Keratinocyte (primary cell): ENCODE measurements at regions not wholly inside any gene's neighbourhood (a gene's known extent, or its start where the extent isn't known, plus 50 kb on each side); places are given as distances from the start of the nearest gene placed in this dataset.

Experiments
- DNase-seq: peaks from one replicate; pipeline ENCODE4 v3.0.0-alpha.2; 2011; ENCODE audit warnings: low read depth, missing footprints, low spot score
- FAIRE-seq: peaks from 2 replicates; lab custom pipeline; 2011; peaks lifted over from hg19 to GRCh38; lab: Jason Lieb, UNC
- H2AFZ ChIP-seq: 2 replicates; pipeline ENCODE4 v1.6.0; 2012; ENCODE audit warnings: low read length, control low read depth, inconsistent platforms; ENCODE audit not compliant: control insufficient read depth
- H3K27ac ChIP-seq: 2 replicates; pipeline ENCODE4 v1.5.1; 2011; ENCODE audit warnings: low read length; ENCODE audit not compliant: control insufficient read depth, insufficient read depth
- H3K27me3 ChIP-seq: 3 replicates; pipeline ENCODE4 v1.6.0; 2011; ENCODE audit warnings: low read length; ENCODE audit not compliant: control insufficient read depth, insufficient read depth; ENCODE audit errors: extremely low read depth
- H3K36me3 ChIP-seq, 2 experiments: 2 replicates in 1 of 2; 3 replicates in 1 of 2; pipeline ENCODE4 v1.5.1; 2011; ENCODE audit warnings: low read length in 2 of 2, mild to moderate bottlenecking in 1 of 2; ENCODE audit not compliant: control insufficient read depth in 2 of 2, insufficient read depth in 2 of 2; ENCODE audit errors: extremely low read depth in 1 of 2
- H3K4me1 ChIP-seq: 3 replicates; pipeline ENCODE4 v1.5.1; 2011; ENCODE audit warnings: low read length; ENCODE audit not compliant: control insufficient read depth, insufficient read depth; ENCODE audit errors: extremely low read depth
- H3K4me2 ChIP-seq: 3 replicates; pipeline ENCODE4 v1.6.0; 2011; ENCODE audit warnings: low read depth, low read length; ENCODE audit not compliant: control insufficient read depth, insufficient read depth; ENCODE audit errors: extremely low read depth
- H3K4me3 ChIP-seq, 3 experiments: fragments of 200-600 bp in 1 of 3; sonication (generic) in 1 of 3; 2 replicates in 2 of 3; 3 replicates in 1 of 3; pipeline ENCODE4 v1.5.1; 2011 to 2016; ENCODE audit warnings: low read length in 3 of 3, mild to moderate bottlenecking in 3 of 3, control low read depth in 2 of 3, inconsistent platforms in 1 of 3, low read depth in 1 of 3, mixed read lengths in 1 of 3, mixed run types in 1 of 3, moderate library complexity in 1 of 3; ENCODE audit not compliant: control insufficient read depth in 2 of 3, insufficient read depth in 2 of 3; ENCODE audit errors: extremely low read depth in 1 of 3
- H3K79me2 ChIP-seq: 2 replicates; pipeline ENCODE4 v1.6.0; 2012; ENCODE audit warnings: low read length; ENCODE audit not compliant: control insufficient read depth, insufficient read depth
- H3K9ac ChIP-seq: 3 replicates; pipeline ENCODE4 v1.6.0; 2011; ENCODE audit warnings: low read length; ENCODE audit not compliant: control insufficient read depth, insufficient read depth; ENCODE audit errors: extremely low read depth
- H3K9me1 ChIP-seq: 3 replicates; pipeline ENCODE4 v1.6.0; 2011; ENCODE audit warnings: low read length; ENCODE audit not compliant: control insufficient read depth, insufficient read depth; ENCODE audit errors: extremely low read depth
- H3K9me3 ChIP-seq: 2 replicates; pipeline ENCODE4 v1.5.1; 2012; ENCODE audit warnings: low read depth, low read length; ENCODE audit not compliant: control insufficient read depth
- H4K20me1 ChIP-seq: 3 replicates; pipeline ENCODE4 v1.6.0; 2011; ENCODE audit warnings: low read length; ENCODE audit not compliant: control insufficient read depth, insufficient read depth; ENCODE audit errors: extremely low read depth
- EZH2 ChIP-seq: IDR thresholded peaks from one replicate; pipeline ENCODE4 v1.6.1; 2012; ENCODE audit warnings: inconsistent platforms, mild to moderate bottlenecking, low read length, moderate library complexity
- dilution Hi-C: fragments of 300-500 bp; cut with MboI; formaldehyde crosslinking; loops from one replicate; pipeline ENCODE4 v1.7.0; 2020; ENCODE audit warnings: low sequenced_read_pairs; ENCODE audit not compliant: extremely low pct_ligation_motif_present
- TF ChIP-seq, protein P1 (sequence below), 3 experiments: IDR thresholded peaks in 1 of 3; conservative IDR thresholded peaks in 1 of 3; optimal IDR thresholded peaks in 1 of 3; 2 replicates in 2 of 3; 3 replicates in 1 of 3; pipeline versions ENCODE3 to v1.5.1; 2011; ENCODE audit warnings: low read length in 3 of 3, mild to moderate bottlenecking in 3 of 3, moderate library complexity in 2 of 3, control low read depth in 1 of 3, inconsistent platforms in 1 of 3; ENCODE audit not compliant: insufficient read depth in 2 of 3; ENCODE audit errors: extremely low read depth in 1 of 3

DNA sequence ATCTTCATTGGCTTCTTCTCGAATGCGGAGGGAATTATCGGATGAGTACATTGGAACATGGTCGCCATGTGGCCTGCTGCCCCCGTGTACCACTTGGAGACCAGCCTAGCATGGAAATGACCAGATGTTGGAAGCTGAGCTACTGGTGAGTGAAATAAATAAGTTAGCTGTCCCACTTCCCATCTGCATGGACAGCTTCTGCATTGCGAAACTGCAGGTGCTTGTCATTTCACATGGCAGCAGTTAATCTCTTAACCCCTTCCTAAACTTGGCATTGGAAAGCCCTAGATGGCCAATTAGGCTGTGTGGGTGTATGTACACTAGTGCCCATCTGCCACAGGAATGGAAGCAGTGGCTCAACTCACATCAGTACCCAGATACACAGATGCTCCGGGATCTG lies 246.6 kb upstream of the IL12B start:
- dilution Hi-C loops: no loop called here
- H3K9ac ChIP-seq: no peak overlapping the region

DNA sequence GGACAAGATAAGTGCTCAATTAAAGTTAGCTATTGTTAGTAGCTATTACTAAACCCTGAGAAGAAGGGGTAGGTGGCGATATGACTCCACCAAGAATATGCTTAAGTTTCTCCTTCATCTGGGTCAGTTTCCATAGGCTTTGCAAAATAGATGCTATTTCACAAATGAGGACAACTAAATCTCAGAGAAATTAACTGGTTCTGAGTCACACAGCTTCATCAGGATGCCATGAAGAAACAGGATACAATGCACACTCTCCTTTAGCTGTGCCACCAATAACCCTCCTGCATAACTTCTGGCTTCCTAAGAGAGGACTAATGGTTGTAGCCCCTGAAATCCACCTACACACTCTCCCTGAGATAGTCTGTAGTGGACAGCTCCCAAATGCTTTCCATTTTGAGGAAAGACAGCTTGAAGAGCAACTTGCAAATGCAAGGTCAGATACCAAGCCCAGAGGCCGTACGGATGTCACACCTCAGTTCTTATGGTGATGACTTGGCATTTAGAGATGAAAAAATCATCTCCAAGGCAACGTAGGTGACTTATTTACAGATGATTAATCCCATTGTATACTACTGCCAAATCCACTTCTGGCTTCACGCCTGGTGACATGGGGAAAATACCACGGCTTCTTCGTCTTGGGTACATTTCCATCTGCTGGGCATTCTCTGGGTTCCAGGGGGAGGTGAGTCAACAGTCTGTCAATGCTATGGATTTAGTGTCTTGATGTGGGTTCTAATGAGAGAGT lies 251.4 kb upstream of the IL12B start:
- Histone ChIP-seq H3K4me1 (peaks cover 22% of the 10 kb centered on the region), H3K36me3 (no peaks in the 10 kb centered on the region), H3K79me2 (no peaks in the 10 kb centered on the region), H3K9me3 (peaks cover 2% of the 10 kb centered on the region), H2AFZ (no peak overlapping the region), H4K20me1 (no peaks in the 10 kb centered on the region), H3K4me2 (peak overlapping the region; percentile 71), H3K9me1 (no peaks in the 10 kb centered on the region), H3K4me3 (no peak overlapping the region), H3K9ac (no peak overlapping the region), H3K27ac (peak overlapping the region; percentile 83), H3K27me3 (no peaks in the 10 kb centered on the region)
- peak; percentile 95 for DNase-seq
- TF ChIP-seq, protein P1, sequence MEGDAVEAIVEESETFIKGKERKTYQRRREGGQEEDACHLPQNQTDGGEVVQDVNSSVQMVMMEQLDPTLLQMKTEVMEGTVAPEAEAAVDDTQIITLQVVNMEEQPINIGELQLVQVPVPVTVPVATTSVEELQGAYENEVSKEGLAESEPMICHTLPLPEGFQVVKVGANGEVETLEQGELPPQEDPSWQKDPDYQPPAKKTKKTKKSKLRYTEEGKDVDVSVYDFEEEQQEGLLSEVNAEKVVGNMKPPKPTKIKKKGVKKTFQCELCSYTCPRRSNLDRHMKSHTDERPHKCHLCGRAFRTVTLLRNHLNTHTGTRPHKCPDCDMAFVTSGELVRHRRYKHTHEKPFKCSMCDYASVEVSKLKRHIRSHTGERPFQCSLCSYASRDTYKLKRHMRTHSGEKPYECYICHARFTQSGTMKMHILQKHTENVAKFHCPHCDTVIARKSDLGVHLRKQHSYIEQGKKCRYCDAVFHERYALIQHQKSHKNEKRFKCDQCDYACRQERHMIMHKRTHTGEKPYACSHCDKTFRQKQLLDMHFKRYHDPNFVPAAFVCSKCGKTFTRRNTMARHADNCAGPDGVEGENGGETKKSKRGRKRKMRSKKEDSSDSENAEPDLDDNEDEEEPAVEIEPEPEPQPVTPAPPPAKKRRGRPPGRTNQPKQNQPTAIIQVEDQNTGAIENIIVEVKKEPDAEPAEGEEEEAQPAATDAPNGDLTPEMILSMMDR (optimal IDR thresholded peaks at IDR 0.05 in 1 of 3, IDR thresholded peaks at IDR 0.05 in 1 of 3, conservative IDR thresholded peaks at IDR 0.05 in 1 of 3; ENCODE audit: extremely low read depth in 1 of 3, insufficient read depth in 2 of 3, low read length in 3 of 3): peak in 1 of 3 experiments; percentile 29
- TF ChIP-seq EZH2: no peak
- peak; percentile 96 for FAIRE-seq
- dilution Hi-C loops: no loop called here

More for the DNA sequence above, 246.6 kb upstream of the IL12B start:
- no peak for TF ChIP-seq EZH2
- TF ChIP-seq, protein P1 (optimal IDR thresholded peaks at IDR 0.05 in 1 of 3, IDR thresholded peaks at IDR 0.05 in 1 of 3, conservative IDR thresholded peaks at IDR 0.05 in 1 of 3; ENCODE audit: extremely low read depth in 1 of 3, insufficient read depth in 2 of 3, low read length in 3 of 3): no peak
- Histone ChIP-seq H3K36me3 (no peaks in the 10 kb centered on the region), H3K4me3 (no peak overlapping the region), H3K79me2 (no peaks in the 10 kb centered on the region), H3K27me3 (no peaks in the 10 kb centered on the region), H3K9me1 (no peaks in the 10 kb centered on the region), H3K4me1 (peaks cover 5% of the 10 kb centered on the region), H3K27ac (no peak overlapping the region), H3K4me2 (no peak overlapping the region), H2AFZ (no peak overlapping the region), H3K9me3 (no peaks in the 10 kb centered on the region), H4K20me1 (no peaks in the 10 kb centered on the region)
- DNase-seq (no peak), FAIRE-seq (no peak)
